SK-N-SH treated with all-trans-retinoic acid at 6 μM for 48 hours (cell line): ENCODE measurements at regions not wholly inside any gene's neighbourhood (a gene's known extent, or its start where the extent isn't known, plus 50 kb on each side); places are given as distances from the start of the nearest gene placed in this dataset.

Experiments
- ARNTL ChIP-seq: fragments of 450-650 bp; formaldehyde crosslinking; IDR thresholded peaks from 2 replicates; pipeline ENCODE4 v1.5.0; 2020; ENCODE audit warnings: low read depth, mild to moderate bottlenecking, moderate library complexity, borderline replicate concordance
- BACH2 ChIP-seq: fragments of 250-450 bp; sonication (Bioruptor Pico); IDR thresholded peaks from 2 replicates; pipeline ENCODE4 v1.9.0; 2021; ENCODE audit warnings: mild to moderate bottlenecking, borderline replicate concordance
- CREB5 ChIP-seq: fragments of 250-450 bp; sonication (Bioruptor Pico); IDR thresholded peaks from 2 replicates; pipeline ENCODE4 v1.5.1; 2020; ENCODE audit warnings: low read depth, mild to moderate bottlenecking, moderate library complexity
- CSRNP3 ChIP-seq: fragments of 250-450 bp; sonication (Bioruptor Pico); IDR thresholded peaks from 2 replicates; pipeline ENCODE4 v1.5.1; 2021; ENCODE audit warnings: mild to moderate bottlenecking, moderate library complexity
- ISL1 ChIP-seq: fragments of 250-450 bp; sonication (Bioruptor Pico); IDR thresholded peaks from 2 replicates; pipeline ENCODE4 v2.1.2; 2022; ENCODE audit warnings: mild to moderate bottlenecking, moderate library complexity
- OSR1 ChIP-seq: fragments of 250-450 bp; sonication (Bioruptor Pico); IDR thresholded peaks from 2 replicates; pipeline ENCODE4 v1.8.0; 2022; ENCODE audit warnings: moderate library complexity, mild to moderate bottlenecking, inconsistent platforms
- PATZ1 ChIP-seq: fragments of 250-450 bp; sonication (Bioruptor Pico); IDR thresholded peaks from 2 replicates; pipeline ENCODE4 v1.8.0; 2020; ENCODE audit warnings: mild to moderate bottlenecking, moderate library complexity, borderline replicate concordance
- PPARA ChIP-seq: fragments of 250-450 bp; sonication (Bioruptor Pico); IDR thresholded peaks from 2 replicates; pipeline ENCODE4 v1.5.0; 2020; ENCODE audit warnings: mild to moderate bottlenecking, borderline replicate concordance
- ZC3H10 ChIP-seq: fragments of 250-450 bp; sonication (Bioruptor Pico); IDR thresholded peaks from 2 replicates; pipeline ENCODE4 v1.5.1; 2021; ENCODE audit warnings: mild to moderate bottlenecking, moderate library complexity
- ZFP3 ChIP-seq: fragments of 250-450 bp; sonication (Bioruptor Pico); IDR thresholded peaks from 2 replicates; pipeline ENCODE4 v1.5.0; 2020; ENCODE audit warnings: mild to moderate bottlenecking, moderate library complexity
- ZFP30 ChIP-seq: fragments of 450-650 bp; formaldehyde crosslinking; IDR thresholded peaks from 2 replicates; pipeline ENCODE4 v1.5.0; 2022; ENCODE audit warnings: mild to moderate bottlenecking, moderate library complexity
- ZNF70 ChIP-seq: fragments of 450-650 bp; formaldehyde crosslinking; IDR thresholded peaks from 2 replicates; pipeline ENCODE4 v1.5.0; 2020; ENCODE audit warnings: mild to moderate bottlenecking, moderate library complexity

GRCh38 chr4:185899833-185900232 is 87.8 kb upstream of the SORBS2 start:
- TF ChIP-seq OSR1 (CRISPR knock-in tag) = no peak
- no peak for TF ChIP-seq PPARA
- no peak for TF ChIP-seq ZFP30 (CRISPR knock-in tag)
- no peak for TF ChIP-seq CREB5
- no peak for TF ChIP-seq ZC3H10 (CRISPR knock-in tag)
- no peak for TF ChIP-seq BACH2 (CRISPR knock-in tag)
- no peak for TF ChIP-seq ARNTL (CRISPR knock-in tag)
- TF ChIP-seq PATZ1 (CRISPR knock-in tag) = no peak
- no peak for TF ChIP-seq ISL1 (CRISPR knock-in tag)
- TF ChIP-seq ZFP3 (CRISPR knock-in tag) = no peak
- no peak for TF ChIP-seq CSRNP3 (CRISPR knock-in tag)
- TF ChIP-seq ZNF70 (CRISPR knock-in tag) = no peak
